Gastrocnemius medialis (tissue), 4 donors: ENCODE measurements at regions not wholly inside any gene's neighbourhood (a gene's known extent, or its start where the extent isn't known, plus 50 kb on each side); places are given as distances from the start of the nearest gene placed in this dataset.
"Not testable (repeated sequence)": the region's sequence is repeated elsewhere in the genome, so short reads cannot be mapped to it uniquely, and the experiment has no call there.

Source experiments
- CTCF ChIP-seq, 5 experiments: fragments of 450-650 bp in 3 of 5; fragments of 200-600 bp in 2 of 5; sonication (generic) in 2 of 5; IDR thresholded peaks in 4 of 5; conservative IDR thresholded peaks in 1 of 5; 1 replicate in 4 of 5; 2 replicates in 1 of 5; pipeline ENCODE4 v1.5.1; 2016 to 2019; ENCODE audit warnings: antibody characterized with exemption in 5 of 5, mild to moderate bottlenecking in 3 of 5, moderate library complexity in 3 of 5
- POLR2A ChIP-seq, 2 donors: fragments of 450-650 bp; IDR thresholded peaks; one replicate each; pipeline ENCODE4 v1.6.1; 2017; ENCODE audit warnings: antibody characterized with exemption in 2 of 2, mild to moderate bottlenecking in 2 of 2, moderate library complexity in 2 of 2

GRCh38 chr20:29496767-29497166 is 1760.7 kb upstream of the DEFB115 start:
- not testable (repeated sequence) for TF ChIP-seq CTCF (IDR thresholded peaks at IDR 0.05 in 4 of 5, conservative IDR thresholded peaks at IDR 0.05 in 1 of 5); POLR2A (IDR thresholded peaks at IDR 0.05)
